ENCODE measurements at regions not wholly inside any gene's neighbourhood (a gene's known extent, or its start where the extent isn't known, plus 50 kb on each side); places are given as distances from the start of the nearest gene placed in this dataset.

GRCh38 chr9:129270205-129270604, 92.1 kb upstream of the IER5L start:
- Histone ChIP-seq H3K4me3 (ENCODE audit: low read depth in 2 of 2, low read length in 1 of 2) (no peak overlapping the region), H3K9me3 (no peaks in the 10 kb centered on the region), H3K4me2 (no peak overlapping the region), H2AFZ (ENCODE audit: low read depth) (no peak overlapping the region), H3K9me2 (no peaks in the 10 kb centered on the region), H3K79me2 (ENCODE audit: insufficient read depth) (no peaks in the 10 kb centered on the region), H3F3A (replicated peaks; ENCODE audit: insufficient read depth) (no peaks in the 10 kb centered on the region), H3K27me3 (ENCODE audit: insufficient read depth) (no peaks in the 10 kb centered on the region), H4K20me1 (ENCODE audit: insufficient read depth) (no peaks in the 10 kb centered on the region), H3K4me1 (ENCODE audit: control insufficient read depth in 1 of 2, insufficient read depth in 2 of 2, low read depth in 1 of 2, low read length in 1 of 2) (no peaks in the 10 kb centered on the region; a peak in 1 of 4 replicates), H3K36me3 (replicated peaks in 1 of 2; ENCODE audit: control insufficient read depth in 1 of 2, insufficient read depth in 2 of 2, low read length in 1 of 2) (no peaks in the 10 kb centered on the region), H3K9ac (no peak overlapping the region), H3K27ac (ENCODE audit: low read depth in 2 of 2, low read length in 1 of 2) (no peak overlapping the region)
- no peak for TF ChIP-seq REST (IDR thresholded peaks at IDR 0.05; ENCODE audit: low read depth, low read length)
- TF ChIP-seq IRF3 (IDR thresholded peaks at IDR 0.05; ENCODE audit: low read depth, low read length) = no peak
- TF ChIP-seq NFIC (IDR thresholded peaks at IDR 0.05; ENCODE audit: borderline replicate concordance) = no peak
- TF ChIP-seq CHD2 (IDR thresholded peaks at IDR 0.05; ENCODE audit: low read length, partially characterized antibody) = no peak
- TF ChIP-seq JUND (IDR thresholded peaks at IDR 0.05) = no peak
- no peak for TF ChIP-seq USF2 (IDR thresholded peaks at IDR 0.05; ENCODE audit: borderline replicate concordance, low read depth, low read length)
- TF ChIP-seq EP300 (IDR thresholded peaks at IDR 0.05; ENCODE audit: borderline replicate concordance in 1 of 2, low read depth in 1 of 2, low read length in 1 of 2) = no peak
- no peak for TF ChIP-seq ELF1 (IDR thresholded peaks at IDR 0.05)
- no peak for TF ChIP-seq SIN3A (IDR thresholded peaks at IDR 0.05; ENCODE audit: borderline replicate concordance, low read depth, low read length)
- POLR2A ChIA-PET = no interaction called here
- CTCF ChIA-PET = interaction anchor here (0.9 kb wide), 1 partner anchor 42 kb away, joined by 3 read pairs; no protein-coding TSS in a partner anchor
- DNase-seq = no peak
- 93% methylated on average over 10 of the region's 10 CpGs for WGBS (ENCODE audit: low lambda C conversion rate)

- Histone ChIP-seq H3K4me1 (ENCODE audit: control insufficient read depth in 1 of 2, insufficient read depth in 2 of 2, low read depth in 1 of 2, low read length in 1 of 2) (no peaks in the 10 kb centered on the region; a peak in 1 of 4 replicates), H3K27ac (ENCODE audit: low read depth in 2 of 2, low read length in 1 of 2) (no peak overlapping the region), H3K79me2 (ENCODE audit: insufficient read depth) (no peaks in the 10 kb centered on the region), H3K4me3 (ENCODE audit: low read depth in 2 of 2, low read length in 1 of 2) (no peak overlapping the region), H3K9me2 (no peaks in the 10 kb centered on the region), H3K27me3 (ENCODE audit: insufficient read depth) (no peaks in the 10 kb centered on the region), H2AFZ (ENCODE audit: low read depth) (no peak overlapping the region), H3K36me3 (replicated peaks in 1 of 2; ENCODE audit: control insufficient read depth in 1 of 2, insufficient read depth in 2 of 2, low read length in 1 of 2) (no peaks in the 10 kb centered on the region), H3F3A (replicated peaks; ENCODE audit: insufficient read depth) (no peaks in the 10 kb centered on the region), H3K9me3 (no peaks in the 10 kb centered on the region), H3K4me2 (no peak overlapping the region), H4K20me1 (ENCODE audit: insufficient read depth) (no peaks in the 10 kb centered on the region), H3K9ac (no peak overlapping the region)
- DNase-seq = no peak
- CTCF ChIA-PET = interaction anchor here (1.3 kb wide), 1 partner anchor 128 kb away, joined by 3 read pairs; no protein-coding TSS in a partner anchor
- POLR2A ChIA-PET = no interaction called here
- 84% methylated on average over 10 of the region's 10 CpGs for whole genome bisulfite sequencing (ENCODE audit: low lambda C conversion rate)
- no peak for TF ChIP-seq REST (IDR thresholded peaks at IDR 0.05; ENCODE audit: low read depth, low read length)
- TF ChIP-seq IRF3 (IDR thresholded peaks at IDR 0.05; ENCODE audit: low read depth, low read length) = no peak
- no peak for TF ChIP-seq USF1 (IDR thresholded peaks at IDR 0.05; ENCODE audit: borderline replicate concordance, low read depth)
- TF ChIP-seq SMC3 (IDR thresholded peaks at IDR 0.05; ENCODE audit: low read depth, low read length) = no peak
- TF ChIP-seq CHD2 (IDR thresholded peaks at IDR 0.05; ENCODE audit: low read length, partially characterized antibody) = no peak
- no peak for TF ChIP-seq TCF12 (IDR thresholded peaks at IDR 0.05)
- no peak for TF ChIP-seq EZH2phosphoT487 (IDR thresholded peaks at IDR 0.05; ENCODE audit: borderline replicate concordance, low read depth)
- TF ChIP-seq GABPA (IDR thresholded peaks at IDR 0.05; ENCODE audit: low read depth) = no peak
- TF ChIP-seq SIN3A (IDR thresholded peaks at IDR 0.05; ENCODE audit: borderline replicate concordance, low read depth, low read length) = no peak
- no peak for TF ChIP-seq RCOR1 (IDR thresholded peaks at IDR 0.05; ENCODE audit: low read length)
Observed at GRCh38 chr9:129267141-129267540, 89.1 kb upstream of the IER5L start.
